ENCODE measurements at regions not wholly inside any gene's neighbourhood (a gene's known extent, or its start where the extent isn't known, plus 50 kb on each side); places are given as distances from the start of the nearest gene placed in this dataset.

DNA sequence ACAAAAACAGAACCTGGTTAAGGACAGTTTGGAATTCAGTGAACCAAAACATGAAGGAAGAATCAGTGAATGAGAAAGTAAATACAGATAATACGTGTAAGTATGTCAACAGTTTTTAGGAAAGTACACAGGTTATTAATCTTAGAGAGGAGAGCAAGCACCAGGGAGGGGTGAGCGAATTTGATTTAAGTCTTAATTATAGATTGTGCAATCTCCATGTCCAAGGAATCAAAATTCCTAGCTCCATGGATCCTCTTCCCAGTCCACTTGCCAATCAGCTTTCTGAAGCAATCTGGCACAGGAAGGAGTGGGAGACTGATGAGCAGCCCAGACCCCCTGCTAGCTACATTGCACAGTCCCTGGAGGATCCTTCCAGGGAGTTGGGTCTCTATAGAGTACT is 346.4 kb downstream of the SETD4 start:
- TF ChIP-seq SMC3 (IDR thresholded peaks at IDR 0.05): no peak
- no peak for TF ChIP-seq KDM5A (IDR thresholded peaks at IDR 0.05)
- TF ChIP-seq JUN (IDR thresholded peaks at IDR 0.05): no peak
- no peak for TF ChIP-seq CBX2 (IDR thresholded peaks at IDR 0.05; ENCODE audit: borderline replicate concordance, low read depth)
- TF ChIP-seq JUNB (IDR thresholded peaks at IDR 0.05): no peak
- TF ChIP-seq KDM1A (IDR thresholded peaks at IDR 0.05; ENCODE audit: low read depth): no peak
- no peak for TF ChIP-seq POLR2A (IDR thresholded peaks at IDR 0.05; ENCODE audit: low read length)
- no peak for TF ChIP-seq RCOR1 (IDR thresholded peaks at IDR 0.05; ENCODE audit: low read depth, low read length)
- TF ChIP-seq FOSB (CRISPR knock-in tag; IDR thresholded peaks at IDR 0.05): no peak
- H3K9me3 ChIP-seq: no peaks in the 10 kb centered on the region
- no peak overlapping the region for H3K27ac ChIP-seq
- FAIRE-seq (no peak), DNase-seq (ENCODE audit: low read depth in 1 of 2, low spot score in 1 of 2) (no peak), ATAC-seq (no peak)
- CTCF ChIA-PET: no interaction called here
- no peak overlapping the region for H3K4me2 ChIP-seq
- H3K4me1 ChIP-seq: no peaks in the 10 kb centered on the region
- no peak overlapping the region for H3K4me3 ChIP-seq
- 2% methylated on average over 2 of the region's 2 CpGs for WGBS (ENCODE audit: missing lambda C conversion rate)
- POLR2A ChIA-PET: no interaction called here

DNA sequence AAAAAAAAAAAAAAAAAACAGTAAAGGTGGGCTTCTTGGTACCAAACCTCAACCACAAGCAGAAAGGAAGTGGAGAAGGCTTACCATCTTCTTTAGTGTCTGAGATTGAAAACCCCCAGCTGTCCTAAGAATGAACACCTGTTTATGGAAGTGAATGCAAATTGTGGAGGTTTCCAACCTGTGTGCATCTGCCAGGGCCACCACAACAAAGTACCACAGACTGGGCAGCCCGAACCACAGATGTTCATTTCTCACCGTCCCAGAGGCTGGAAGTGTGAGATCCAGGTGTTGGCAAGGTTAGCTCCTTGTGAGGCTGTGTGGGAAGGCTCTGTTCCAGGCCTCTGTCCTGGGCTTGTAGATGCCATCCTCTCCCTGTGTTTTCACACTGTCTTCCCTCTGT is 348.7 kb downstream of the SETD4 start:
- Histone ChIP-seq H3K4me3 (no peak overlapping the region), H3K27ac (no peak overlapping the region), H3K4me1 (no peaks in the 10 kb centered on the region), H3K4me2 (no peak overlapping the region), H3K9me3 (no peaks in the 10 kb centered on the region)
- CTCF ChIA-PET: interaction anchor here (0.6 kb wide), 1 partner anchor 447 kb away, joined by 4 read pairs; no protein-coding TSS in a partner anchor
- POLR2A ChIA-PET: no interaction called here
- FAIRE-seq: no peak
- no peak for ATAC-seq
- DNase-seq (ENCODE audit: low read depth in 1 of 2, low spot score in 1 of 2): no peak
- TF ChIP-seq, protein P1, sequence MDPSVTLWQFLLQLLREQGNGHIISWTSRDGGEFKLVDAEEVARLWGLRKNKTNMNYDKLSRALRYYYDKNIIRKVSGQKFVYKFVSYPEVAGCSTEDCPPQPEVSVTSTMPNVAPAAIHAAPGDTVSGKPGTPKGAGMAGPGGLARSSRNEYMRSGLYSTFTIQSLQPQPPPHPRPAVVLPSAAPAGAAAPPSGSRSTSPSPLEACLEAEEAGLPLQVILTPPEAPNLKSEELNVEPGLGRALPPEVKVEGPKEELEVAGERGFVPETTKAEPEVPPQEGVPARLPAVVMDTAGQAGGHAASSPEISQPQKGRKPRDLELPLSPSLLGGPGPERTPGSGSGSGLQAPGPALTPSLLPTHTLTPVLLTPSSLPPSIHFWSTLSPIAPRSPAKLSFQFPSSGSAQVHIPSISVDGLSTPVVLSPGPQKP (IDR thresholded peaks at IDR 0.05; ENCODE audit: low read depth, low read length): no peak
- TF ChIP-seq HOXB13 (CRISPR knock-in tag; IDR thresholded peaks at IDR 0.05; ENCODE audit: low read depth) (no peak), ZSCAN20 (CRISPR knock-in tag; IDR thresholded peaks at IDR 0.05) (no peak), EHF (CRISPR knock-in tag; IDR thresholded peaks at IDR 0.05) (no peak), ZFP36 (IDR thresholded peaks at IDR 0.05; ENCODE audit: borderline replicate concordance, partially characterized antibody) (no peak), CTCF (IDR thresholded peaks at IDR 0.05) (no peak), PHF8 (IDR thresholded peaks at IDR 0.05; ENCODE audit: borderline replicate concordance, low read depth) (no peak), BCL3 (IDR thresholded peaks at IDR 0.05) (no peak), CEBPB (IDR thresholded peaks at IDR 0.05) (no peak), MAZ (IDR thresholded peaks at IDR 0.05; ENCODE audit: borderline replicate concordance, low read depth, low read length) (no peak), ZNF302 (CRISPR knock-in tag; IDR thresholded peaks at IDR 0.05) (no peak), RARB (CRISPR knock-in tag; IDR thresholded peaks at IDR 0.05) (no peak), TFCP2L1 (CRISPR knock-in tag; IDR thresholded peaks at IDR 0.05) (no peak), POLR2AphosphoS2 (conservative IDR thresholded peaks at IDR 0.05; ENCODE audit: low read length) (no peak), RNF2 (IDR thresholded peaks at IDR 0.05; ENCODE audit: borderline replicate concordance, low read depth) (no peak), ESRRA (IDR thresholded peaks at IDR 0.05; ENCODE audit: borderline replicate concordance, low read length) (no peak)
- TF ChIP-seq, protein P2, sequence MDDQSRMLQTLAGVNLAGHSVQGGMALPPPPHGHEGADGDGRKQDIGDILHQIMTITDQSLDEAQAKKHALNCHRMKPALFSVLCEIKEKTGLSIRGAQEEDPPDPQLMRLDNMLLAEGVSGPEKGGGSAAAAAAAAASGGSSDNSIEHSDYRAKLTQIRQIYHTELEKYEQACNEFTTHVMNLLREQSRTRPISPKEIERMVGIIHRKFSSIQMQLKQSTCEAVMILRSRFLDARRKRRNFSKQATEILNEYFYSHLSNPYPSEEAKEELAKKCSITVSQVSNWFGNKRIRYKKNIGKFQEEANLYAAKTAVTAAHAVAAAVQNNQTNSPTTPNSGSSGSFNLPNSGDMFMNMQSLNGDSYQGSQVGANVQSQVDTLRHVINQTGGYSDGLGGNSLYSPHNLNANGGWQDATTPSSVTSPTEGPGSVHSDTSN (IDR thresholded peaks at IDR 0.05): no peak
- TF ChIP-seq, protein P3, sequence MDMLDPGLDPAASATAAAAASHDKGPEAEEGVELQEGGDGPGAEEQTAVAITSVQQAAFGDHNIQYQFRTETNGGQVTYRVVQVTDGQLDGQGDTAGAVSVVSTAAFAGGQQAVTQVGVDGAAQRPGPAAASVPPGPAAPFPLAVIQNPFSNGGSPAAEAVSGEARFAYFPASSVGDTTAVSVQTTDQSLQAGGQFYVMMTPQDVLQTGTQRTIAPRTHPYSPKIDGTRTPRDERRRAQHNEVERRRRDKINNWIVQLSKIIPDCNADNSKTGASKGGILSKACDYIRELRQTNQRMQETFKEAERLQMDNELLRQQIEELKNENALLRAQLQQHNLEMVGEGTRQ (IDR thresholded peaks at IDR 0.05): no peak
- TF ChIP-seq, protein P4, sequence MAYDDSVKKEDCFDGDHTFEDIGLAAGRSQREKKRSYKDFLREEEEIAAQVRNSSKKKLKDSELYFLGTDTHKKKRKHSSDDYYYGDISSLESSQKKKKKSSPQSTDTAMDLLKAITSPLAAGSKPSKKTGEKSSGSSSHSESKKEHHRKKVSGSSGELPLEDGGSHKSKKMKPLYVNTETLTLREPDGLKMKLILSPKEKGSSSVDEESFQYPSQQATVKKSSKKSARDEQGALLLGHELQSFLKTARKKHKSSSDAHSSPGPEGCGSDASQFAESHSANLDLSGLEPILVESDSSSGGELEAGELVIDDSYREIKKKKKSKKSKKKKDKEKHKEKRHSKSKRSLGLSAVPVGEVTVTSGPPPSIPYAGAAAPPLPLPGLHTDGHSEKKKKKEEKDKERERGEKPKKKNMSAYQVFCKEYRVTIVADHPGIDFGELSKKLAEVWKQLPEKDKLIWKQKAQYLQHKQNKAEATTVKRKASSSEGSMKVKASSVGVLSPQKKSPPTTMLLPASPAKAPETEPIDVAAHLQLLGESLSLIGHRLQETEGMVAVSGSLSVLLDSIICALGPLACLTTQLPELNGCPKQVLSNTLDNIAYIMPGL (CRISPR knock-in tag; IDR thresholded peaks at IDR 0.05; ENCODE audit: borderline replicate concordance): no peak
- 0% methylated on average over 2 of the region's 2 CpGs for WGBS (ENCODE audit: missing lambda C conversion rate)

Measured in A549 (cell line).